A549 (cell line): ENCODE measurements at regions not wholly inside any gene's neighbourhood (a gene's known extent, or its start where the extent isn't known, plus 50 kb on each side); places are given as distances from the start of the nearest gene placed in this dataset.

Source experiments
- ATAC-seq, 2 experiments: fragments of 200-7000 bp in 1 of 2; fragments of >200 bp in 1 of 2; cut with Nextera tagmentation in 1 of 2; cut with Tn5 transposase in 1 of 2; 3 replicates each; pipeline versions ENCODE4 v1.8.0 to v1.9.1; 2018 to 2020; ENCODE audit warnings: mild to moderate bottlenecking in 1 of 2, moderate library complexity in 1 of 2
- CTCF ChIA-PET: fragments of 300-600 bp; sonication (Branson Sonifier 250); formaldehyde crosslinking; extraction: SDS; loops from one replicate; lab custom pipeline; 2021; ENCODE audit warnings: antibody characterized with exemption, inconsistent platforms; lab: Yijun Ruan, JAX
- POLR2A ChIA-PET: fragments of 350-600 bp; formaldehyde crosslinking; extraction: SDS; loops from one replicate; lab custom pipeline; 2021; ENCODE audit warnings: antibody characterized with exemption, inconsistent platforms; lab: Yijun Ruan, JAX
- DNase-seq, 2 experiments: peaks; one replicate each; pipeline versions ENCODE4 v3.0.0 to v3.0.0-alpha.2; 2011 to 2016; ENCODE audit warnings: low read depth in 1 of 2, low spot score in 1 of 2
- FAIRE-seq: peaks from 2 replicates; lab custom pipeline; 2011; peaks lifted over from hg19 to GRCh38; lab: Jason Lieb, UNC
- H3K27ac ChIP-seq, 2 experiments: fragments of >200 bp; sonication (Bioruptor Twin); formaldehyde crosslinking; 3 replicates each; pipeline ENCODE4 v1.5.1; 2016 to 2017
- H3K4me1 ChIP-seq: fragments of >200 bp; sonication (Bioruptor Twin); formaldehyde crosslinking; 3 replicates; pipeline ENCODE4 v1.6.1; 2016
- H3K4me2 ChIP-seq: fragments of >200 bp; sonication (Bioruptor Twin); formaldehyde crosslinking; 3 replicates; pipeline ENCODE4 v1.6.1; 2016
- H3K4me3 ChIP-seq: fragments of >200 bp; sonication (Bioruptor Twin); formaldehyde crosslinking; 3 replicates; pipeline ENCODE4 v1.5.1; 2016
- H3K9me3 ChIP-seq: fragments of >200 bp; sonication (Bioruptor Twin); formaldehyde crosslinking; 3 replicates; pipeline ENCODE4 v1.6.1; 2016
- BCL3 ChIP-seq: fragments of >200 bp; sonication (Bioruptor Twin); formaldehyde crosslinking; IDR thresholded peaks from 3 replicates; pipeline ENCODE4 v1.6.1; 2016
- BHLHE40 ChIP-seq: IDR thresholded peaks from 2 replicates; pipeline ENCODE4 v1.6.1; 2012; ENCODE audit warnings: low read depth, low read length, inconsistent platforms
- CBX2 ChIP-seq: fragments of 200-600 bp; sonication (generic); IDR thresholded peaks from 2 replicates; pipeline ENCODE4 v1.6.1; 2016; ENCODE audit warnings: low read depth, mild to moderate bottlenecking, borderline replicate concordance
- CTCF ChIP-seq: fragments of >200 bp; sonication (Bioruptor Twin); formaldehyde crosslinking; IDR thresholded peaks from 3 replicates; pipeline ENCODE4 v1.5.1; 2016
- EHMT2 ChIP-seq: fragments of 200-600 bp; sonication (generic); IDR thresholded peaks from 2 replicates; pipeline ENCODE4 v1.6.1; 2016; ENCODE audit warnings: antibody characterized with exemption, low read depth, mild to moderate bottlenecking, moderate library complexity
- ELK1 ChIP-seq: fragments of 150-350 bp; IDR thresholded peaks from 2 replicates; pipeline ENCODE4 v1.6.1; 2014; ENCODE audit warnings: low read depth, mild to moderate bottlenecking, low read length
- FOSL2 ChIP-seq, 2 experiments: fragments of 450-650 bp in 1 of 2; fragments of >200 bp in 1 of 2; sonication (Bioruptor Twin) in 1 of 2; formaldehyde crosslinking; IDR thresholded peaks; 2 replicates each; pipeline versions ENCODE4 v1.5.0 to v1.6.1; 2016 to 2020; ENCODE audit warnings: mild to moderate bottlenecking in 1 of 2, moderate library complexity in 1 of 2
- FOXS1 ChIP-seq: fragments of 250-450 bp; sonication (Bioruptor Pico); IDR thresholded peaks from 2 replicates; pipeline ENCODE4 v1.5.0; 2020; ENCODE audit warnings: mild to moderate bottlenecking, moderate library complexity
- HES2 ChIP-seq: fragments of >200 bp; sonication (Bioruptor Twin); formaldehyde crosslinking; IDR thresholded peaks from 2 replicates; pipeline ENCODE4 v1.6.1; 2016
- HMGXB4 ChIP-seq: fragments of 250-450 bp; sonication (Bioruptor Pico); IDR thresholded peaks from 2 replicates; pipeline ENCODE4 v1.5.0; 2021; ENCODE audit warnings: mild to moderate bottlenecking, moderate library complexity, borderline replicate concordance
- HOXB5 ChIP-seq: fragments of 250-450 bp; sonication (Bioruptor Pico); IDR thresholded peaks from 2 replicates; pipeline ENCODE4 v1.5.0; 2020; ENCODE audit warnings: mild to moderate bottlenecking, moderate library complexity
- KDM1A ChIP-seq: fragments of 200-600 bp; sonication (generic); IDR thresholded peaks from 2 replicates; pipeline ENCODE4 v1.6.1; 2016; ENCODE audit warnings: low read depth, mild to moderate bottlenecking
- MAFK ChIP-seq: fragments of 450-650 bp; IDR thresholded peaks from 2 replicates; pipeline ENCODE4 v1.6.1; 2014; ENCODE audit not compliant: partially characterized antibody
- PBX3 ChIP-seq: IDR thresholded peaks from 2 replicates; pipeline ENCODE4 v1.6.1; 2012
- PHF8 ChIP-seq: fragments of 200-600 bp; sonication (generic); IDR thresholded peaks from 2 replicates; pipeline ENCODE4 v1.6.1; 2016; ENCODE audit warnings: low read depth, mild to moderate bottlenecking, antibody characterized with exemption, moderate library complexity, borderline replicate concordance
- POLR2AphosphoS2 ChIP-seq: conservative IDR thresholded peaks from 2 replicates; pipeline ENCODE4 v1.6.1; 2012; ENCODE audit warnings: low read length, improper control_type of control experiment, inconsistent platforms
- RARB ChIP-seq: fragments of 250-450 bp; sonication (Bioruptor Pico); IDR thresholded peaks from 2 replicates; pipeline ENCODE4 v1.8.0; 2021; ENCODE audit warnings: mild to moderate bottlenecking, moderate library complexity
- SREBF2 ChIP-seq: fragments of 450-650 bp; IDR thresholded peaks from 2 replicates; pipeline ENCODE4 v1.6.1; 2014; ENCODE audit warnings: mild to moderate bottlenecking, moderate library complexity
- TFCP2L1 ChIP-seq: fragments of 250-450 bp; sonication (Bioruptor Pico); IDR thresholded peaks from 2 replicates; pipeline ENCODE4 v1.5.0; 2021; ENCODE audit warnings: mild to moderate bottlenecking
- TP53 ChIP-seq: fragments of 250-450 bp; sonication (Bioruptor Pico); IDR thresholded peaks from 2 replicates; pipeline ENCODE4 v1.5.0; 2021; ENCODE audit warnings: mild to moderate bottlenecking, moderate library complexity
- WGBS: methylation state at CpG from one replicate; pipeline ENCODE4 v1.1.6; 2017; ENCODE audit errors: missing lambda C conversion rate; 5-methylcytosine and 5-hydroxymethylcytosine counted together

GRCh38 chr4:89582756-89583505 lies 254.0 kb downstream of the SNCA start:
- no peaks in the 10 kb centered on the region for H3K4me1 ChIP-seq
- POLR2A ChIA-PET: no interaction called here
- DNase-seq (no peak), ATAC-seq (no peak), FAIRE-seq (no peak)
- no peak overlapping the region for H3K27ac ChIP-seq
- H3K4me3 ChIP-seq: no peak overlapping the region
- CTCF ChIA-PET: no interaction called here
- WGBS: 40% methylated on average over 5 of the region's 5 CpGs
- TF ChIP-seq BCL3 (no peak), HMGXB4 (CRISPR knock-in tag) (no peak), BHLHE40 (no peak), ELK1 (no peak), HOXB5 (CRISPR knock-in tag) (no peak), RARB (CRISPR knock-in tag) (no peak), CBX2 (no peak), KDM1A (no peak), HES2 (no peak), POLR2AphosphoS2 (no peak), FOXS1 (CRISPR knock-in tag) (no peak), PHF8 (no peak), SREBF2 (no peak), EHMT2 (no peak), FOSL2 (IDR thresholded peaks at IDR 0.05) (no peak), FOSL2 (CRISPR knock-in tag; IDR thresholded peaks at IDR 0.05) (no peak), TFCP2L1 (CRISPR knock-in tag) (no peak), CTCF (no peak), TP53 (no peak)
- TF ChIP-seq, all 56 proteins: peak for 0
- Histone ChIP-seq H3K4me2 (no peak overlapping the region), H3K9me3 (no peaks in the 10 kb centered on the region)

- Histone ChIP-seq H3K27ac (no peak overlapping the region), H3K9me3 (no peaks in the 10 kb centered on the region), H3K4me3 (no peak overlapping the region), H3K4me2 (no peak overlapping the region)
- 0% methylated on average over 1 of the region's 1 CpG for WGBS
- TF ChIP-seq MAFK (peak; percentile 11), PBX3 (no peak)
- TF ChIP-seq, all 56 proteins: peak for 1
- DNase-seq: no peak
- no peaks in the 10 kb centered on the region for H3K4me1 ChIP-seq
- POLR2A ChIA-PET: no interaction called here
- FAIRE-seq: no peak
- ATAC-seq: no peak
- CTCF ChIA-PET: no interaction called here
These were observed 257.2 kb downstream of the SNCA start for GRCh38 chr4:89579771-89580170.
